ENCODE measurements at regions not wholly inside any gene's neighbourhood (a gene's known extent, or its start where the extent isn't known, plus 50 kb on each side); places are given as distances from the start of the nearest gene placed in this dataset.

DNA sequence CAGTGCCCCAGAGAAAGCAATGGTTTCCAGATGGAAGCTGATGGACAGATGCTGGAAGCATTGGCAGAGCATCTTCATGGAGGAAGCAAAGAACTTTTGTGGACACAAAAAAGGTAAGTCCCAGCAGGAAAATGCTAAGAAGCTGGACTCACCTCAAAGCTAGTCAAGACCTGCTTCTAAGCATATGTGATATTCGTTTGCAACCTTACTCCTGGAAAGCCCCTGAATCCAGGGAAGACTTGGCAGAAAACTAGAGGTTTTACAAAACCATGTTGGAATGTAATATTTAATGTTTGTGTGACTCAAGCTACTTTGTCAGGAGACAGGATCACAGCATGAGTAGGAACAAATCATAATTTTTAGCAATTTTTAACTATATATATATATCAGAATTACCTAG is 288.2 kb downstream of the BCHE start:
- Histone ChIP-seq H3K4me2 (ENCODE audit: control insufficient read depth, insufficient read depth) (no peak overlapping the region), H3K9ac (ENCODE audit: control insufficient read depth, insufficient read depth, low read length) (no peak overlapping the region), H3K27ac (ENCODE audit: control insufficient read depth, insufficient read depth) (no peak overlapping the region), H3K9me3 (replicated peaks; ENCODE audit: control insufficient read depth, insufficient read depth, low read length) (no peaks in the 10 kb centered on the region), H2AFZ (ENCODE audit: control insufficient read depth, low read depth, low read length) (no peak overlapping the region), H3K79me2 (ENCODE audit: control insufficient read depth, insufficient read depth, low read length) (no peaks in the 10 kb centered on the region), H3K36me3 (ENCODE audit: control insufficient read depth in 2 of 2, insufficient read depth in 2 of 2, low read length in 1 of 2) (no peaks in the 10 kb centered on the region), H3K4me1 (ENCODE audit: control insufficient read depth, insufficient read depth, low read length) (no peaks in the 10 kb centered on the region), H3K27me3 (replicated peaks in 1 of 2; ENCODE audit: control insufficient read depth in 2 of 2, insufficient read depth in 2 of 2, low read length in 1 of 2) (no peaks in the 10 kb centered on the region), H3K4me3 (no peak overlapping the region), H4K20me1 (ENCODE audit: control insufficient read depth, insufficient read depth) (no peaks in the 10 kb centered on the region)
- FAIRE-seq (no peak), ATAC-seq (no peak), DNase-seq (ENCODE audit: low read depth, low spot score) (no peak)
- RAD21 ChIA-PET (ENCODE audit: unreplicated experiment): interaction anchor here (0.6 to 1.3 kb wide), 3 partner anchors 17 to 105 kb away, joined by 3 to 4 read pairs (median 3); no protein-coding TSS in a partner anchor
- POLR2A ChIA-PET: interaction anchor here (1.2 kb wide), 1 partner anchor 9 kb away, joined by 3 read pairs; no protein-coding TSS in a partner anchor
- in situ Hi-C loops (cut with MboI): no loop called here
- WGBS (ENCODE audit: insufficient coverage, insufficient replicate concordance, low lambda C conversion rate, missing lambda C conversion rate): 0% methylated on average over 1 of the region's 1 CpG
- CTCF ChIA-PET: interaction anchor here (1.3 kb wide), 1 partner anchor 45 kb away, joined by 3 read pairs; no protein-coding TSS in a partner anchor
- intact Hi-C loops (cut with micrococcal nuclease; ENCODE audit: unreplicated experiment): no loop called here
- no TSS peak for BruUV-seq (replicated peaks)
- TF ChIP-seq NFXL1 (IDR thresholded peaks at IDR 0.05; ENCODE audit: borderline replicate concordance): no peak
- TF ChIP-seq WRNIP1 (IDR thresholded peaks at IDR 0.05; ENCODE audit: borderline replicate concordance, low read depth, low read length): no peak
- TF ChIP-seq GATAD2B (conservative IDR thresholded peaks at IDR 0.05; ENCODE audit: low read depth): no peak
- no peak for TF ChIP-seq SMARCA5 (IDR thresholded peaks at IDR 0.05)
- TF ChIP-seq, protein P1, sequence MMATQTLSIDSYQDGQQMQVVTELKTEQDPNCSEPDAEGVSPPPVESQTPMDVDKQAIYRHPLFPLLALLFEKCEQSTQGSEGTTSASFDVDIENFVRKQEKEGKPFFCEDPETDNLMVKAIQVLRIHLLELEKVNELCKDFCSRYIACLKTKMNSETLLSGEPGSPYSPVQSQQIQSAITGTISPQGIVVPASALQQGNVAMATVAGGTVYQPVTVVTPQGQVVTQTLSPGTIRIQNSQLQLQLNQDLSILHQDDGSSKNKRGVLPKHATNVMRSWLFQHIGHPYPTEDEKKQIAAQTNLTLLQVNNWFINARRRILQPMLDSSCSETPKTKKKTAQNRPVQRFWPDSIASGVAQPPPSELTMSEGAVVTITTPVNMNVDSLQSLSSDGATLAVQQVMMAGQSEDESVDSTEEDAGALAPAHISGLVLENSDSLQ (IDR thresholded peaks at IDR 0.05): no peak
- SMC1A ChIA-PET (ENCODE audit: uncharacterized antibody, unreplicated experiment): interaction anchor here (0.6 to 1.5 kb wide), 4 partner anchors 9 to 908 kb away, joined by 3 to 7 read pairs (median 3); no protein-coding TSS in a partner anchor

DNA sequence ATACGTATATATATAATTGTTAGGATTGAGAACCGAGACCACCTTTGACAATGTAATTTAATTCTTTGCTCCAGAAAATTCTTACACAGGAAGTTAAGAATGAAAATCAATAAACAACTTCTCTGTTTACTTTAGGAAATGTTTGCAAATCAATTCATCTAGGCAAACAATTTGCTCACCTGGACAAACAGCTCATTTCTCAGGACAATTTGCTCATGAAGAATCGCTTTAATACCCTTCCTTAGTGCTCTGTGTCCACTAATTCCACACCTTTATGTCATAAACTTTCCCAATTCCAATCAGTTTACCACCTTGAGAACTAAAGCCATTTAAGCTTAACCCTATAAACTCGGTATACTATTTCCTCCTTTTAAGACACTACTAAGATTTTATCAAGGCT is 292.2 kb downstream of the BCHE start:
- ChIA-PET POLR2A (no interaction called here), RAD21 (ENCODE audit: unreplicated experiment) (no interaction called here), CTCF (interaction anchor here (0.7 kb wide), 1 partner anchor 104 kb away, joined by 3 read pairs; no protein-coding TSS in a partner anchor), SMC1A (ENCODE audit: uncharacterized antibody, unreplicated experiment) (interaction anchor here (0.8 to 2.0 kb wide), 6 partner anchors 14 to 38 kb away, joined by 3 to 6 read pairs (median 3); no protein-coding TSS in a partner anchor)
- no peak for FAIRE-seq
- no peak for ATAC-seq
- in situ Hi-C loops (cut with MboI): no loop called here
- Histone ChIP-seq H2AFZ (ENCODE audit: control insufficient read depth, low read depth, low read length) (no peak overlapping the region), H3K27ac (ENCODE audit: control insufficient read depth, insufficient read depth) (no peak overlapping the region), H3K4me2 (ENCODE audit: control insufficient read depth, insufficient read depth) (no peak overlapping the region), H3K36me3 (ENCODE audit: control insufficient read depth in 2 of 2, insufficient read depth in 2 of 2, low read length in 1 of 2) (no peaks in the 10 kb centered on the region), H3K4me3 (no peak overlapping the region), H3K9ac (ENCODE audit: control insufficient read depth, insufficient read depth, low read length) (no peak overlapping the region), H4K20me1 (ENCODE audit: control insufficient read depth, insufficient read depth) (no peaks in the 10 kb centered on the region), H3K9me3 (replicated peaks; ENCODE audit: control insufficient read depth, insufficient read depth, low read length) (no peaks in the 10 kb centered on the region), H3K79me2 (ENCODE audit: control insufficient read depth, insufficient read depth, low read length) (no peaks in the 10 kb centered on the region), H3K27me3 (replicated peaks in 1 of 2; ENCODE audit: control insufficient read depth in 2 of 2, insufficient read depth in 2 of 2, low read length in 1 of 2) (no peaks in the 10 kb centered on the region), H3K4me1 (ENCODE audit: control insufficient read depth, insufficient read depth, low read length) (no peaks in the 10 kb centered on the region)
- BruUV-seq (replicated peaks): no TSS peak
- no peak for TF ChIP-seq MEF2B (IDR thresholded peaks at IDR 0.05; ENCODE audit: partially characterized antibody, poor library complexity, severe bottlenecking)
- no peak for TF ChIP-seq MEF2A (IDR thresholded peaks at IDR 0.05; ENCODE audit: insufficient read depth, low read depth, low read length)
- no peak for TF ChIP-seq CBX5 (IDR thresholded peaks at IDR 0.05; ENCODE audit: low read depth)
- TF ChIP-seq KAT2A (conservative IDR thresholded peaks at IDR 0.05; ENCODE audit: control insufficient read depth, low read depth, low read length): no peak
- TF ChIP-seq CBFB (IDR thresholded peaks at IDR 0.05; ENCODE audit: low read depth): no peak
- WGBS (ENCODE audit: insufficient coverage, insufficient replicate concordance, low lambda C conversion rate, missing lambda C conversion rate): 23% methylated on average over 4 of the region's 4 CpGs
- intact Hi-C loops (cut with micrococcal nuclease; ENCODE audit: unreplicated experiment): no loop called here
- DNase-seq (ENCODE audit: low read depth, low spot score): no peak

All from GM12878 (cell line).